Coronary artery (tissue), 2 donors: ENCODE measurements at regions not wholly inside any gene's neighbourhood (a gene's known extent, or its start where the extent isn't known, plus 50 kb on each side); places are given as distances from the start of the nearest gene placed in this dataset.

Experiments
- DNase-seq: peaks from one replicate; pipeline ENCODE4 v3.0.0-alpha.2; 2017; ENCODE audit warnings: low spot score
- H3K27ac ChIP-seq, 2 donors: fragments of 200-600 bp; sonication (generic); one replicate each; pipeline ENCODE4 v1.5.1; 2016 to 2019
- H3K4me3 ChIP-seq: fragments of 200-600 bp; sonication (generic); 2 replicates; pipeline ENCODE4 v1.5.1; 2016; ENCODE audit warnings: mild to moderate bottlenecking, moderate library complexity
- TF ChIP-seq, protein P1 (sequence below): fragments of 200-600 bp; sonication (generic); IDR thresholded peaks from one replicate; pipeline ENCODE4 v1.5.1; 2019; ENCODE audit warnings: antibody characterized with exemption

DNA sequence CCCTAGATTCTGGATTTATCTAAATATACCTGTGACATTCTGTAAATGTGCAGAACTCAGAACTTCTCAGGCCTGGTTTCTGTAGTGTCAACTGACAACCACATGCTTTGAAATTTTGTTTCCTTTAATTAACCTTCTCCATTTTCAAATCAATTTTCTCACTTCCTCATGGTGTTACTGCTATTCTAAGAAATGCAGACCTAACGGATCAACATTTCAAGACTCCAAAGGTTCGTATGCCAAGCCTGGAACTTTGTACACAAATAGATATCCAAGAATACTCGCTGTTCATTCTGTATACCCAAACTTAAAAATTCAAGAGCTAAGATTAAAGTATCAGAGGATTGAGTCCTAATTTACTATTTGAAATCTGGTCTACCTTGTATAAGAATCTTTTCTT lies 88.1 kb downstream of the SLC24A2 start:
- Histone ChIP-seq H3K4me3 (no peak overlapping the region), H3K27ac (no peak overlapping the region)
- no peak for DNase-seq
- TF ChIP-seq, protein P1, sequence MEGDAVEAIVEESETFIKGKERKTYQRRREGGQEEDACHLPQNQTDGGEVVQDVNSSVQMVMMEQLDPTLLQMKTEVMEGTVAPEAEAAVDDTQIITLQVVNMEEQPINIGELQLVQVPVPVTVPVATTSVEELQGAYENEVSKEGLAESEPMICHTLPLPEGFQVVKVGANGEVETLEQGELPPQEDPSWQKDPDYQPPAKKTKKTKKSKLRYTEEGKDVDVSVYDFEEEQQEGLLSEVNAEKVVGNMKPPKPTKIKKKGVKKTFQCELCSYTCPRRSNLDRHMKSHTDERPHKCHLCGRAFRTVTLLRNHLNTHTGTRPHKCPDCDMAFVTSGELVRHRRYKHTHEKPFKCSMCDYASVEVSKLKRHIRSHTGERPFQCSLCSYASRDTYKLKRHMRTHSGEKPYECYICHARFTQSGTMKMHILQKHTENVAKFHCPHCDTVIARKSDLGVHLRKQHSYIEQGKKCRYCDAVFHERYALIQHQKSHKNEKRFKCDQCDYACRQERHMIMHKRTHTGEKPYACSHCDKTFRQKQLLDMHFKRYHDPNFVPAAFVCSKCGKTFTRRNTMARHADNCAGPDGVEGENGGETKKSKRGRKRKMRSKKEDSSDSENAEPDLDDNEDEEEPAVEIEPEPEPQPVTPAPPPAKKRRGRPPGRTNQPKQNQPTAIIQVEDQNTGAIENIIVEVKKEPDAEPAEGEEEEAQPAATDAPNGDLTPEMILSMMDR, result no peak

DNA sequence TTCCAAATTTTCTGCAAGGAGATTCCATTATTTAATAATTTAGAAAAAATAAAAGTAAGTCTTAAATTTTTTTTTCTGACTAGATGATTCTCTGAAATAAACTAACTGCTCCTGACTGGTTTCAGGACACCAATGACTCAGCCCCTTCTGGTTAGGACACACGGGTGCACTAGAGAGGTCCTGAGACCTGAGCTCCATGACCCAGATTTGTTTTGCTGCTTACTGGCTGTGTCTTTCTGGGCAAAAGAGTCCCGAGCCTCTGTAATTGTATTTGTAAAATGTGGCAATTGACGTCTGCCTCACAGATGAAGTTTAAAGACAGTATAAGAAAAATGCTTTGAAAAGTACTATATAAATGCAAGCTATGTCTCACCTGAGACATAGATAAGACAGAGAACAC lies 89.1 kb downstream of the SLC24A2 start:
- Histone ChIP-seq H3K27ac (no peak overlapping the region), H3K4me3 (no peak overlapping the region)
- no peak for DNase-seq
- TF ChIP-seq, protein P1, result no peak

DNA sequence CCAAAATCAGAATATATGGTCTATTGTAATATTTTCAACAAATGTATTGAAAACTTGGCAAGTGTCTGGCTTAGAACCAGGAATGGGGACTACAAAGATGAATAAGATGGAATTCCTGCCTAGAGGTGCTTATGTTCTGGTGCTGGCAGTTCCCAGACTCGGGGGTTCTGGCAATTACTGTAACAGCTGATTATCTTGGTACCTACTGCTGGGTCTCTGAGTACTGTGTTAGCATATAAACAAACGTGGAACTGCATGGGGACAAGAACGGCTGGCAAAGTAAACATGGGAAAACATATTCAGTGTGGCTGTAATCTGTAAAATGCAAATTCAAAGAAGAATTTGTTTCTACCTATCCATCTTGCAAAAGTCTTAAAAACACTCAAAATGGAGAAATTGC lies 89.9 kb downstream of the SLC24A2 start:
- DNase-seq, result no peak
- Histone ChIP-seq H3K4me3 (no peak overlapping the region), H3K27ac (no peak overlapping the region)
- TF ChIP-seq, protein P1, result no peak

DNA sequence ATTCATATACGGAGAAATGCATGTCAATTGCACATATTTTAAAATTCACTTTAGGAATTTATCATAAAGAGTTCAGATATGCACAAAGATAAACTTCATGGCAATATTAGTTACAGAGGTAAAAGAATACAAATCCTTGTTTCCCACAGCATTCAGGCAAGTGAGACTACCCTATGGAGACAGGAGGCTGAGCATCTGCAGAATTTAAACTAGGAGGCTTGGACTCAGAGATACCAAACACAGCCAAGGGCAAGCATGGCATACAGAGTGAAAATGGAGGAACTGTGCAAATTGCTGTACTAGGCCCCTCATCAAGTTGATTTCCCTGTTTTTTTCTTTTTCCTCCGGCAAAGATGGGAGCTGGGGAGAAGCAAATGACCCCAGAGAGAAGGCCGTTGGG lies 94.2 kb downstream of the SLC24A2 start:
- DNase-seq, result no peak
- TF ChIP-seq, protein P1, result no peak
- H3K27ac ChIP-seq, result no peak overlapping the region
- no peak overlapping the region for H3K4me3 ChIP-seq

DNA sequence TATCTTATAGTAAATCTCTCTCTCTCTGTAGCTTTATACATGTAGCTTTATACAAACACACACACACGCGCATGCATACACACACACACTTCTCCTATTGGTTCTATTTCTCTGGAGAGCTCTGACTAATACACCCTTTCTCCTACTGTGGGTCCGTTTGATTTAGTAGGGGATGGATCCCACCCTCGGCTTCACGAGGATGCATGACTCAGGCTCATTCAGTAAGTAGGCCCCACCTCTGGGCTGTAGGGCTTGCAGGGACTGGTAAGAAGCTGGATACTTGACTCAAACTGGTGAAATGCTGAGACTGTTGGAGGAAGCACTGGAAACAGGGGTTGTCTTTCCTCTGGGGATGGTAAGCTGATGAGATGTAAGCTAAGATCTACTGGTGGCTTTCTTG lies 98.7 kb downstream of the SLC24A2 start:
- DNase-seq, result no peak
- TF ChIP-seq, protein P1, result no peak
- H3K27ac ChIP-seq, result no peak overlapping the region
- H3K4me3 ChIP-seq, result no peak overlapping the region

DNA sequence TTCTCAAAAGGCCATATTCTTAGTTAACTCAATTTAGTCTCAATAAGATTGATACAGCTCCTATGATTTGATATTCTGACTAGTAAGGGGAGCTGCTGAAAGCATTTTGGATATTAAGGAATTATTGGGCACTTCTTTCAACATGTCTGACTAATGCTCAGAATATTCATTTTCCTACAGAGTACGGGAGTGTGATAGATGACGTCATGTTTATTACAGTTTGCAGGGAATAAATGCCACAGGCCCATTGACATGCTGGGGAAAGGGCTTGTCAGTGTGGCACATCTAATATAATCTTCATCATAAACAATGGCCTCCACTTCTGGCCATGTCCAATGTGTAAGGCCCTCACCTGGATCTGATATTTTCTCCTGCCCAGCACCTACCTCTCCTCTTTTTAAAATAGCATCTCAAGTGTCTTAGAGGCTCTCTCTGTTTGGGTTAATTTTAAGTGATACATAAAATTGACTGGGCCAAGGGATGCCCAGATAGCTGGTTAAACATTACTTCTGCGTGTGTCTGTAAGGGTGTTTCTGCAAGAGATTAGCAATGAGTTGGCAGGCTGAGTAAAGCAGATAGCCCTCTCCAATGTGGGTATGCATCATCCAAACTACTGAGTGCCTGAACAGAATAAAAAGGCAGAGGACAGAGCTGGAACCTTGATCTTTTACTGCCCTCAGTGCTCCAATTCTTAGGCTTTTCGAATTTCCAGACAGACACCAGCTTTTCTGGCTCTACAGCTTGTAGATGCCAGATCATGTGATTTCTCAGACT lies 99.3 kb downstream of the SLC24A2 start:
- no peak for DNase-seq
- TF ChIP-seq, protein P1, result no peak
- no peak overlapping the region for H3K4me3 ChIP-seq
- H3K27ac ChIP-seq, result no peak overlapping the region

DNA sequence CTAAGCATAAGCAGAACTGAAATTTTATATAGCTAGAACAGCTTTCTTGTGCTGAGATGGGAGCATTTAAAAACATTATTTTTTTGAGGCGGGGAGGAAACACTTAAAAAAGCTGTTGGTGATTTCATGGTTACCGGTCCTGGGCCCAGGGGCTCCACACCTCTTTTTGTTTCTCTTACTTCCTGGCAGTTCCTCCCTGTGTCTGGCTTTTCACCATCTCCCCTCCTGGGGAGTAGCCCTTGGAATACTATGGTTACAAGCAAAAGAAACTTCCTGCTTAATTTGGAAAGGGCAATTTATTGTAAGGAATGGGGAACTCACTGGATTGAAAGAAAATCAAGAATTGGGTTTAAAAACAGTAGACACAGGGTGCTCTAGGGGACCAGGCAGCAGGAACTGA lies 105.1 kb downstream of the SLC24A2 start:
- Histone ChIP-seq H3K27ac (no peak overlapping the region), H3K4me3 (no peak overlapping the region)
- no peak for DNase-seq
- TF ChIP-seq, protein P1, result no peak
